ENCODE measurements at regions not wholly inside any gene's neighbourhood (a gene's known extent, or its start where the extent isn't known, plus 50 kb on each side); places are given as distances from the start of the nearest gene placed in this dataset.
A peak's percentile ranks its signal among the peaks of the same experiment; 100 is the strongest.

GRCh38 chr5:56529666-56530430 is 285.5 kb upstream of the MAP3K1 start:
- Mint-ChIP-seq H3K9me3 (no peaks in the 10 kb centered on the region), H3K4me1 (peaks cover 20% of the 10 kb centered on the region), H3K27me3 (no peaks in the 10 kb centered on the region), H3K4me3 (no peak overlapping the region), H3K27ac (no peak overlapping the region), H3K36me3 (no peaks in the 10 kb centered on the region)
- ATAC-seq, result no peak

- Mint-ChIP-seq H3K9me3 (no peaks in the 10 kb centered on the region), H3K27ac (peak overlapping the region; percentile 10), H3K36me3 (no peaks in the 10 kb centered on the region), H3K27me3 (no peaks in the 10 kb centered on the region), H3K4me1 (peaks cover 20% of the 10 kb centered on the region), H3K4me3 (no peak overlapping the region)
- ATAC-seq, result no peak
Observed at GRCh38 chr5:56527174-56527573, 288.2 kb upstream of the MAP3K1 start.

DNA sequence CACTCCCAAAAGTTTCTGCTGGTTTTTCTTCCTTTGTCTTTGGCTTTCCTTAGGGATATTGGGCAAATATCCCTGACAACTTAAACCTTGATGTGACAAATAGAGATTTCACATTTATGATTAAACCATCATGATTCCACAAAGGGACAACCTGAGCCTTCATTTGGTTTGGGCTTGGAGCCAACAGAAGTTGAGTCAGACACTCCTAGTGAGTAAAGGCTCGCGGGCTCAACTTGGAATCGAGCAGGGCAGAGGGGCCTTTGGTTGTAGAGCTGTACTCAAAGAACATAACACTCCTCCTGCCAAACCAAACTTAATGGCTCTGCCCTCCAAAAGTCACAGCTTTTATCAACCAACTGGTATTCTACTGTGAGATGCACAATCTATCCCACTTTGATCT is 290.2 kb upstream of the MAP3K1 start:
- H3K27ac Mint-ChIP-seq, result no peak overlapping the region
- H3K36me3 Mint-ChIP-seq, result no peaks in the 10 kb centered on the region
- peaks cover 10% of the 10 kb centered on the region for H3K4me1 Mint-ChIP-seq
- H3K27me3 Mint-ChIP-seq, result no peaks in the 10 kb centered on the region
- H3K9me3 Mint-ChIP-seq, result no peaks in the 10 kb centered on the region
- no peak overlapping the region for H3K4me3 Mint-ChIP-seq
- no peak for ATAC-seq

GRCh38 chr5:56523790-56524575 is 290.9 kb upstream of the ANKRD55 start:
- no peak for ATAC-seq
- peaks cover 10% of the 10 kb centered on the region for H3K4me1 Mint-ChIP-seq
- H3K27me3 Mint-ChIP-seq, result no peaks in the 10 kb centered on the region
- H3K9me3 Mint-ChIP-seq, result no peaks in the 10 kb centered on the region
- no peak overlapping the region for H3K27ac Mint-ChIP-seq
- H3K36me3 Mint-ChIP-seq, result no peaks in the 10 kb centered on the region
- no peak overlapping the region for H3K4me3 Mint-ChIP-seq

DNA sequence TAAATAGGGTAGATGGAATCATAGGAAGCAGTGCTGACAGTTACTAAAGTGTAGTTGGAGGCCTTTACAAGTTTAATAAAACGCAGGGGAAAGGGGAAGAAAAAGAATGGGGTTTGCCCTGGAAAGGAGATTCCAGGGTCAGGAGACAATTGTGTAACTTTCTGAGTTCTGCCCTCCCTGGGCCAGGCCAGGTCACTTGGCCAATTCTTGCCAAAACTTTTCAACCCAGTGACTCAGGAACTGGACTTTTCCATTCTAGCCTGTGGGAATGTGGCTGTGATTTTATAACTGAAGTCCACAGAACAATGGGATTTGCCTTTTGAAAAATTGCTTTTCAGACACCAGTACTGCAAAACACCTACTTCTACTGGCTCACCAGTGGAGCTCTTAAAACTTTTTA is 289.8 kb upstream of the ANKRD55 start:
- no peaks in the 10 kb centered on the region for H3K9me3 Mint-ChIP-seq
- ATAC-seq, result no peak
- H3K27me3 Mint-ChIP-seq, result no peaks in the 10 kb centered on the region
- peaks cover 12% of the 10 kb centered on the region for H3K4me1 Mint-ChIP-seq
- no peak overlapping the region for H3K27ac Mint-ChIP-seq
- no peak overlapping the region for H3K4me3 Mint-ChIP-seq
- no peaks in the 10 kb centered on the region for H3K36me3 Mint-ChIP-seq

DNA sequence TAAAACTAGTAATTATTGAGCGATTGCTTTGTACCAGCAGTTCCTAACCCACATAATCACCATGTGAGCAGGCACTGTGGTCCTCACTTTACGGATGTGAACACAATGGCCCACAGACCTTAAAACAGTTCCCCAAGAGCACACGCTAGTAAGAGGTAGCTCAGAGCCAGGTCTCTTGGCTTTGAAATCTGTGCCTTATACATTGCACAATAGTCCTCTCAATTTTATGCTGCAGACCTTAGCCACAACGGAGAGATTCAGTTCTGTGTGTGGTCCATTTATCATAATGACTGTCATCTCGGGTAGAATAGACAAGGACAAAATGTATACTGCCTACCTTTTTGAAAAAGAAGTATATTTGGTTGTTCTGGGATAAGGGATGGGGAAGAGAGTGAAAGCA is 289.0 kb upstream of the ANKRD55 start:
- no peaks in the 10 kb centered on the region for H3K9me3 Mint-ChIP-seq
- no peak overlapping the region for H3K27ac Mint-ChIP-seq
- no peak for ATAC-seq
- H3K36me3 Mint-ChIP-seq, result no peaks in the 10 kb centered on the region
- H3K4me1 Mint-ChIP-seq, result peaks cover 12% of the 10 kb centered on the region
- no peaks in the 10 kb centered on the region for H3K27me3 Mint-ChIP-seq
- no peak overlapping the region for H3K4me3 Mint-ChIP-seq

DNA sequence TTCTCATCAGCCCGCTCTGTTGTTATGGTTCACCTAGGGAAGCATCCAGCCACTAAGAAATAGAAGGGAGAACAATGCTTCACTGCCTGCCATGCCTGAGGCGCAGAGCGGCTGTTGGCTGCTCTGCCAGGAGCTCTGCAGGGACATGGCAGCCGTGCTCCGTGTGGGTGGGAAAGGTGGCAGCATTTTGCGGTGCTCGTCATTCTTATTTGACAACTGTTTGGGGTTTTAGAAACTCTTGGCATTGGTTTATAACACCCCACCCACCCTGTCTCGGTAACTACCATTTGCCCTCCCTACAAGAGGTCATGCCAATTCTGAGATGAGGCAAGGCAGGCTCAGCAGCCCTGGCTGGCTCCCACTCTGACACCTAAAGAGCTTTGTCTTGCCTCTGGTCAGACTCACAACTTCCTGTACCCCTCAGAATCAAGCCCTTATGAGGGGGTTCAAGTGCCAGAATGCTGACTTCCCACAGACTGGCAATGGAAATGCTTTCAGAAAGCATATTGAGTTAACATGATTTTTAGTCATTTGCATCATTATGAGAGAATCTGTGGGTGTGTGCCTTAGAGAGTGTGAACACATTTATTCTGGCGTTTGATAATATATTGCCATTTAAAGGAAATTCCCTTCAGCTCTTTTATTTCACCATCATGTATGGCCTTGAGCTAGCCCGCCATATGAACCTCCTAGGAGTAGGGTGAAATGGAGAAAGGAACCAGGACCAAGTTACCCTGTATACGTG is 288.0 kb upstream of the ANKRD55 start:
- no peak for ATAC-seq
- H3K27ac Mint-ChIP-seq, result no peak overlapping the region
- H3K27me3 Mint-ChIP-seq, result no peaks in the 10 kb centered on the region
- H3K36me3 Mint-ChIP-seq, result no peaks in the 10 kb centered on the region
- no peak overlapping the region for H3K4me3 Mint-ChIP-seq
- H3K9me3 Mint-ChIP-seq, result no peaks in the 10 kb centered on the region
- peaks cover 18% of the 10 kb centered on the region for H3K4me1 Mint-ChIP-seq

- Mint-ChIP-seq H3K9me3 (no peaks in the 10 kb centered on the region), H3K27ac (no peak overlapping the region)
Observed at GRCh38 chr5:56518820-56519219, 285.7 kb upstream of the ANKRD55 start.

GRCh38 chr5:56517011-56517416 is 283.9 kb upstream of the ANKRD55 start:
- H3K4me3 Mint-ChIP-seq, result no peak overlapping the region
- H3K27me3 Mint-ChIP-seq, result no peaks in the 10 kb centered on the region
- peak overlapping the region; percentile 6 for H3K27ac Mint-ChIP-seq
- ATAC-seq, result peak; percentile 20
- no peaks in the 10 kb centered on the region for H3K36me3 Mint-ChIP-seq
- H3K4me1 Mint-ChIP-seq, result peaks cover 30% of the 10 kb centered on the region
- H3K9me3 Mint-ChIP-seq, result no peaks in the 10 kb centered on the region

More at GRCh38 chr5:56518820-56519219, 285.7 kb upstream of the ANKRD55 start:
- Mint-ChIP-seq H3K4me1 (peaks cover 18% of the 10 kb centered on the region), H3K4me3 (no peak overlapping the region), H3K27me3 (no peaks in the 10 kb centered on the region), H3K36me3 (no peaks in the 10 kb centered on the region)
- ATAC-seq, result no peak

DNA sequence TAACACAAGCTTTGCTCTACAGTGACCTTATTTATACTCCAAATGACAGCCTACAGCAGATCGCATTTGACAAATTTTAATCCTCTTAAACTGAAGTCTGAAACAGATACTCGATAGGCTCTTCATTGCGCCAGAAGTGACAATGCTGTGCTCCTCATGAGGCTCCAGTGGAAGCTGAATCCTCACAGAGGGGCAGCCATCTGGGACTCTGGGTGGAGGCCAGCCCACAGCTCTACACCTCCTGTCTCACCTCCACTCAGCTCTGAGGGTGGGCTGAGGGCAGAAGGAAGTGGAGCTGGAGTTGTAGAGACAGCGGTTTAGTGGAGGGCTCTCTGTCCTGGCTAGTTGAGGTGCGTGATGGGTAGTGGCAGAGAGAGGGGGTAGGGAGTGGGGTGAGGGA is 283.3 kb upstream of the ANKRD55 start:
- no peak for ATAC-seq

GRCh38 chr5:56516035-56516434 is 282.9 kb upstream of the ANKRD55 start:
- peaks cover 30% of the 10 kb centered on the region for H3K4me1 Mint-ChIP-seq
- no peak for ATAC-seq
- H3K36me3 Mint-ChIP-seq, result no peaks in the 10 kb centered on the region
- H3K27me3 Mint-ChIP-seq, result no peaks in the 10 kb centered on the region
- H3K4me3 Mint-ChIP-seq, result no peak overlapping the region
- H3K9me3 Mint-ChIP-seq, result no peaks in the 10 kb centered on the region
- no peak overlapping the region for H3K27ac Mint-ChIP-seq

More for the DNA sequence above, 283.3 kb upstream of the ANKRD55 start:
- no peak overlapping the region for H3K27ac Mint-ChIP-seq
- no peaks in the 10 kb centered on the region for H3K9me3 Mint-ChIP-seq
- H3K4me1 Mint-ChIP-seq, result peaks cover 30% of the 10 kb centered on the region
- no peak overlapping the region for H3K4me3 Mint-ChIP-seq
- no peaks in the 10 kb centered on the region for H3K36me3 Mint-ChIP-seq
- H3K27me3 Mint-ChIP-seq, result no peaks in the 10 kb centered on the region

DNA sequence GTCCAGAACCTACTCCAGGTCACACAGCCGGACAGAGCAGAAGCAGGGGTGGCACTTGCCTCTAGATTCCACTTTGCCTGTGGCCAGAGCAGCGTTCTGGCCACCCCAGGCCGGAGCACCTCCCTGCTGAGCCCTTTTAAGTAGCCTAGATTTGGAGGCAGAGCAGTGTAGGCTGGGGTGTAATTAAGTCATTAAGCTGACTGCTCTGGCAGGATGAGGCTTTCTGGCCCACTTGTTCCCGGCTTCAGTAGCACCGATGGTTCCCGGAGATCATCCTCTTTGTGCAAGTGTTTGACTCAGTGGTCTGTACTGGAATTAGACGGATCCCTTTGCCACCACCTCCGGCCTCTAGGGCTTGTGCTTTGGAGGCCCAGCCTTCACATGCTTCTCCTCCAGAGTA is 281.9 kb upstream of the ANKRD55 start:
- Mint-ChIP-seq H3K27me3 (no peaks in the 10 kb centered on the region), H3K4me3 (no peak overlapping the region), H3K36me3 (no peaks in the 10 kb centered on the region), H3K4me1 (peaks cover 35% of the 10 kb centered on the region), H3K9me3 (no peaks in the 10 kb centered on the region), H3K27ac (peak overlapping the region; percentile 21)
- ATAC-seq, result no peak

GRCh38 chr5:56514245-56514644 is 281.1 kb upstream of the ANKRD55 start:
- Mint-ChIP-seq H3K27me3 (no peaks in the 10 kb centered on the region), H3K4me1 (peaks cover 35% of the 10 kb centered on the region), H3K9me3 (no peaks in the 10 kb centered on the region), H3K27ac (peak overlapping the region; percentile 21), H3K4me3 (no peak overlapping the region), H3K36me3 (no peaks in the 10 kb centered on the region)
- ATAC-seq, result no peak

DNA sequence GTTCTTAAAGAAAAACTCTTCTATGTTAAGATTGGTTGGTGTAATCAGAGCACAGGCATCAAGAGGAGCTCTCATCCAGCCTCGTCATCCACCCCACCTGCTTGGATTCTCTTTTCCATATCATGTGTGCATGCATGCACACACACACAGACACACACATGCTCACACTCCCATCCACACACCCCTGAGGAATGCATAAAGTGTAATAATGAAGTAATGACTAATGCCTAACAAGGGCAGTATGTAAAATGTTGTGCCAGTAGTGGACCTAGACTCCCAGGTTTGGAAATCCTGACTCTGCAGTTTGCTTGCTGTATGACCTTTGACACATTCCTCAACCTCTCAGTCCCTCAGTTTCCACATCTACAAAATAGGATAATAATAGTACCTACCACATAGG is 280.0 kb upstream of the ANKRD55 start:
- H3K27me3 Mint-ChIP-seq, result no peaks in the 10 kb centered on the region
- H3K4me1 Mint-ChIP-seq, result peaks cover 39% of the 10 kb centered on the region
- no peak for ATAC-seq
- H3K4me3 Mint-ChIP-seq, result no peak overlapping the region
- H3K9me3 Mint-ChIP-seq, result no peaks in the 10 kb centered on the region
- no peaks in the 10 kb centered on the region for H3K36me3 Mint-ChIP-seq
- H3K27ac Mint-ChIP-seq, result no peak overlapping the region

DNA sequence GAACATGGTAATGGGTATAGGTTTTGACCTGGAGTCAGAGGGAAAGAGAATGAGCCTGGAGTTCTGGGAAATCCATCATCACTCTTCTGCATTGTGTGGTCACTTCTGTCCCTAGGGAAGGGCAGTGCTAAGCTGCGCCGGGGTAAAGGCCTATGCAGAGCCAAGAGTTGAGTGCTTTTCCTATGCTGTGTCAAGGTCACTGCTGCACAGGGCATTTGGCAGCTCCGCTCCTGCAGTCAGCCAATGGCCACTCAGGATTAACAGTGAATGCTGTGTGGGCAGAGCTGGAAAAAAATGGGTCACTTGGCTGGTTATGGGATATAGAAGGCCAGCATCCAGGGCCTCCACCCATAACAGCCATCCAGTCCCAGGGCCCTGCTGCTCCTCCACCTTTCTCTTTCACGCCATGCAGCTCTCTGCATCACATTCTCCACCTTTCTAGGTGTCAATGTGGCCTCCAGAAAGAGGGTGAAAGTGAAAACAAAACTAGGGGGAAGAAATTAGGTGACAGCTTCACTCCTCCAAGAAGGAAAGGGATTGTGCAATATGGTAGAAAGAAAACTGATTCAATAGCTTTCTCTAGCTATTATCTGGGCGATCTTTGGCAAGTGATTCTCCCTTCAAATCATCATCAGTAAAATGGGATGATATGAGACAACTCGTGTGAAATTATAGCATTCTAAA is 279.3 kb upstream of the ANKRD55 start:
- Mint-ChIP-seq H3K27me3 (no peaks in the 10 kb centered on the region), H3K36me3 (no peaks in the 10 kb centered on the region), H3K27ac (no peak overlapping the region), H3K4me3 (no peak overlapping the region), H3K9me3 (no peaks in the 10 kb centered on the region), H3K4me1 (peaks cover 39% of the 10 kb centered on the region)
- ATAC-seq, result no peak

Measured in stimulated activated memory B cell treated with anti-CD40 and anti-IgM and Interleukin-4, amounts not matched to agents 10 μg/mL and 1 μg/mL and 100 μg/mL, for 72 hours (primary cell).